ENCODE measurements at regions not wholly inside any gene's neighbourhood (a gene's known extent, or its start where the extent isn't known, plus 50 kb on each side); places are given as distances from the start of the nearest gene placed in this dataset.

GRCh38 chr15:69573815-69574475 lies 121.3 kb downstream of the RPLP1 start:
- DNase-seq (ENCODE audit: low read depth in 4 of 4, low spot score in 2 of 4), result no peak

GRCh38 chr15:69574506-69574905 lies 121.9 kb downstream of the RPLP1 start:
- DNase-seq (ENCODE audit: low read depth in 4 of 4, low spot score in 2 of 4), result no peak

- DNase-seq (ENCODE audit: low read depth in 4 of 4, low spot score in 2 of 4), result no peak
These were observed 122.8 kb downstream of the RPLP1 start for GRCh38 chr15:69575387-69575786.

- DNase-seq (ENCODE audit: low read depth in 4 of 4, low spot score in 2 of 4), result no peak
These were observed 123.5 kb downstream of the RPLP1 start for GRCh38 chr15:69576035-69576526.

GRCh38 chr15:69576948-69577351 lies 124.3 kb downstream of the RPLP1 start:
- DNase-seq (ENCODE audit: low read depth in 4 of 4, low spot score in 2 of 4), result no peak

- no peak for DNase-seq (ENCODE audit: low read depth in 4 of 4, low spot score in 2 of 4)
These were observed 124.8 kb downstream of the RPLP1 start for GRCh38 chr15:69577397-69577796.

GRCh38 chr15:69578252-69578651 lies 125.6 kb downstream of the RPLP1 start:
- no peak for DNase-seq (ENCODE audit: low read depth in 4 of 4, low spot score in 2 of 4)

GRCh38 chr15:69578787-69579583 lies 126.4 kb downstream of the RPLP1 start:
- no peak for DNase-seq (ENCODE audit: low read depth in 4 of 4, low spot score in 2 of 4)

- DNase-seq (ENCODE audit: low read depth in 4 of 4, low spot score in 2 of 4), result no peak
These were observed 127.5 kb downstream of the RPLP1 start for GRCh38 chr15:69579950-69580618.

- DNase-seq (ENCODE audit: low read depth in 4 of 4, low spot score in 2 of 4), result no peak
These were observed 131.0 kb downstream of the RPLP1 start for GRCh38 chr15:69583626-69584025.

GRCh38 chr15:69585937-69586336 lies 133.3 kb downstream of the RPLP1 start:
- no peak for DNase-seq (ENCODE audit: low read depth in 4 of 4, low spot score in 2 of 4)

GRCh38 chr15:69586721-69587120 lies 134.1 kb downstream of the RPLP1 start:
- DNase-seq (ENCODE audit: low read depth in 4 of 4, low spot score in 2 of 4), result no peak

GRCh38 chr15:69587723-69588426 lies 135.3 kb downstream of the RPLP1 start:
- DNase-seq (ENCODE audit: low read depth in 4 of 4, low spot score in 2 of 4), result no peak

GRCh38 chr15:69590201-69590710 lies 137.6 kb downstream of the RPLP1 start:
- DNase-seq (ENCODE audit: low read depth in 4 of 4, low spot score in 2 of 4), result no peak

GRCh38 chr15:69590932-69591524 lies 138.4 kb downstream of the RPLP1 start:
- DNase-seq (ENCODE audit: low read depth in 4 of 4, low spot score in 2 of 4), result no peak

- DNase-seq (ENCODE audit: low read depth in 4 of 4, low spot score in 2 of 4), result no peak
These were observed 139.4 kb downstream of the RPLP1 start for GRCh38 chr15:69591905-69592508.

- no peak for DNase-seq (ENCODE audit: low read depth in 4 of 4, low spot score in 2 of 4)
These were observed 140.3 kb downstream of the RPLP1 start for GRCh38 chr15:69592954-69593353.

- DNase-seq (ENCODE audit: low read depth in 4 of 4, low spot score in 2 of 4), result no peak
These were observed 140.9 kb downstream of the RPLP1 start for GRCh38 chr15:69593488-69593887.

Measured in left renal cortex interstitium (tissue), 4 donors.